ENCODE measurements at regions not wholly inside any gene's neighbourhood (a gene's known extent, or its start where the extent isn't known, plus 50 kb on each side); places are given as distances from the start of the nearest gene placed in this dataset.

- Histone ChIP-seq H3K27me3 (no peaks in the 10 kb centered on the region), H3K9me3 (no peaks in the 10 kb centered on the region), H3K4me3 (no peak overlapping the region), H3K27ac (no peak overlapping the region), H3K4me1 (no peaks in the 10 kb centered on the region), H3K36me3 (no peaks in the 10 kb centered on the region)
- DNase-seq, result no peak
- intact Hi-C loops (cut with DNase I), result no loop called here
- FAIRE-seq, result no peak
- no peak for TF ChIP-seq CTCF (IDR thresholded peaks at IDR 0.05)
- ATAC-seq, result no peak
These were observed 1326.3 kb upstream of the CADM2 start for GRCh38 chr3:83632526-83632925.

- intact Hi-C loops (cut with DNase I), result no loop called here
- Histone ChIP-seq H3K27me3 (no peaks in the 10 kb centered on the region), H3K4me3 (no peak overlapping the region), H3K4me1 (no peaks in the 10 kb centered on the region), H3K9me3 (no peaks in the 10 kb centered on the region), H3K36me3 (no peaks in the 10 kb centered on the region), H3K27ac (no peak overlapping the region)
- WGBS, 2 donors, result 65 to 85% methylated on average over 10 of the region's 10 CpGs
- no peak for TF ChIP-seq CTCF (IDR thresholded peaks at IDR 0.05)
- FAIRE-seq (no peak), ATAC-seq (no peak), DNase-seq (no peak)
These were observed 1325.0 kb upstream of the CADM2 start for GRCh38 chr3:83633758-83634157.

- Histone ChIP-seq H3K4me3 (no peak overlapping the region), H3K36me3 (no peaks in the 10 kb centered on the region), H3K27ac (no peak overlapping the region), H3K9me3 (no peaks in the 10 kb centered on the region), H3K4me1 (no peaks in the 10 kb centered on the region), H3K27me3 (no peaks in the 10 kb centered on the region)
- intact Hi-C loops (cut with DNase I), result no loop called here
- no peak for FAIRE-seq
- ATAC-seq, result no peak
- no peak for TF ChIP-seq CTCF (IDR thresholded peaks at IDR 0.05)
- DNase-seq, result peak in 2 of 6 donors; percentile 33 to 43
- WGBS, 2 donors, result 72 to 82% methylated on average over 8 of the region's 8 CpGs
These were observed 1309.1 kb upstream of the CADM2 start for GRCh38 chr3:83649692-83650091.

- Histone ChIP-seq H3K9me3 (no peaks in the 10 kb centered on the region), H3K36me3 (no peaks in the 10 kb centered on the region), H3K4me3 (no peak overlapping the region), H3K4me1 (no peaks in the 10 kb centered on the region), H3K27ac (no peak overlapping the region), H3K27me3 (no peaks in the 10 kb centered on the region)
- WGBS, 2 donors, result 71 to 90% methylated on average over 1 of the region's 1 CpG
- ATAC-seq, result no peak
- intact Hi-C loops (cut with DNase I), result no loop called here
- DNase-seq, result no peak
- TF ChIP-seq CTCF (IDR thresholded peaks at IDR 0.05), result no peak
- no peak for FAIRE-seq
These were observed 1303.7 kb upstream of the CADM2 start for GRCh38 chr3:83655083-83655482.

GRCh38 chr3:83662381-83662960 is 1296.3 kb upstream of the CADM2 start:
- intact Hi-C loops (cut with DNase I), result no loop called here

More at GRCh38 chr3:83662381-83662960, 1296.3 kb upstream of the CADM2 start:
- FAIRE-seq (no peak), ATAC-seq (no peak), DNase-seq (no peak)
- H3K4me1 ChIP-seq, result no peaks in the 10 kb centered on the region
- no peak overlapping the region for H3K27ac ChIP-seq
- WGBS, 2 donors, result 68 to 76% methylated on average over 4 of the region's 4 CpGs
- no peaks in the 10 kb centered on the region for H3K27me3 ChIP-seq
- H3K36me3 ChIP-seq, result no peaks in the 10 kb centered on the region
- H3K4me3 ChIP-seq, result no peak overlapping the region
- no peaks in the 10 kb centered on the region for H3K9me3 ChIP-seq
- no peak for TF ChIP-seq CTCF (IDR thresholded peaks at IDR 0.05)

Data from pancreas (tissue), 10 donors.